ENCODE measurements at regions not wholly inside any gene's neighbourhood (a gene's known extent, or its start where the extent isn't known, plus 50 kb on each side); places are given as distances from the start of the nearest gene placed in this dataset.

GRCh38 chrX:6904156-6904555, 243.4 kb upstream of the STS start:
- Histone ChIP-seq H3K9me3 (ENCODE audit: control insufficient read depth, low read depth, low read length) (no peaks in the 10 kb centered on the region), H3K36me3 (ENCODE audit: control insufficient read depth, low read depth, low read length) (no peaks in the 10 kb centered on the region), H3K4me3 (ENCODE audit: low read length) (no peak overlapping the region), H3K9ac (ENCODE audit: low read length) (no peak overlapping the region), H3K27ac (ENCODE audit: low read length) (no peak overlapping the region), H3K4me1 (ENCODE audit: control insufficient read depth, low read depth, low read length) (no peaks in the 10 kb centered on the region), H3K27me3 (ENCODE audit: control insufficient read depth, insufficient read depth, low read length) (no peaks in the 10 kb centered on the region)

- H3K27me3 ChIP-seq (ENCODE audit: control insufficient read depth, insufficient read depth, low read length) = no peaks in the 10 kb centered on the region
- no peaks in the 10 kb centered on the region for H3K36me3 ChIP-seq (ENCODE audit: control insufficient read depth, low read depth, low read length)
Measured at GRCh38 chrX:6898371-6898770, 249.1 kb upstream of the STS start.

GRCh38 chrX:6891404-6891803, 256.1 kb upstream of the STS start:
- Histone ChIP-seq H3K9ac (ENCODE audit: low read length) (no peak overlapping the region), H3K27ac (ENCODE audit: low read length) (no peak overlapping the region), H3K36me3 (ENCODE audit: control insufficient read depth, low read depth, low read length) (no peaks in the 10 kb centered on the region), H3K27me3 (ENCODE audit: control insufficient read depth, insufficient read depth, low read length) (no peaks in the 10 kb centered on the region), H3K4me3 (ENCODE audit: low read length) (no peak overlapping the region), H3K9me3 (ENCODE audit: control insufficient read depth, low read depth, low read length) (no peaks in the 10 kb centered on the region), H3K4me1 (ENCODE audit: control insufficient read depth, low read depth, low read length) (no peaks in the 10 kb centered on the region)

More at GRCh38 chrX:6898371-6898770, 249.1 kb upstream of the STS start:
- H3K27ac ChIP-seq (ENCODE audit: low read length) = no peak overlapping the region
- no peaks in the 10 kb centered on the region for H3K9me3 ChIP-seq (ENCODE audit: control insufficient read depth, low read depth, low read length)
- H3K9ac ChIP-seq (ENCODE audit: low read length) = no peak overlapping the region
- no peak overlapping the region for H3K4me3 ChIP-seq (ENCODE audit: low read length)
- H3K4me1 ChIP-seq (ENCODE audit: control insufficient read depth, low read depth, low read length) = no peaks in the 10 kb centered on the region

GRCh38 chrX:6890544-6891261, 256.8 kb upstream of the STS start:
- no peaks in the 10 kb centered on the region for H3K9me3 ChIP-seq (ENCODE audit: control insufficient read depth, low read depth, low read length)
- no peak overlapping the region for H3K27ac ChIP-seq (ENCODE audit: low read length)
- no peaks in the 10 kb centered on the region for H3K27me3 ChIP-seq (ENCODE audit: control insufficient read depth, insufficient read depth, low read length)
- H3K9ac ChIP-seq (ENCODE audit: low read length) = no peak overlapping the region
- H3K4me3 ChIP-seq (ENCODE audit: low read length) = no peak overlapping the region
- no peaks in the 10 kb centered on the region for H3K4me1 ChIP-seq (ENCODE audit: control insufficient read depth, low read depth, low read length)
- H3K36me3 ChIP-seq (ENCODE audit: control insufficient read depth, low read depth, low read length) = no peaks in the 10 kb centered on the region

- no peaks in the 10 kb centered on the region for H3K9me3 ChIP-seq (ENCODE audit: control insufficient read depth, low read depth, low read length)
- no peak overlapping the region for H3K4me3 ChIP-seq (ENCODE audit: low read length)
- H3K27ac ChIP-seq (ENCODE audit: low read length) = no peak overlapping the region
- H3K9ac ChIP-seq (ENCODE audit: low read length) = no peak overlapping the region
- H3K36me3 ChIP-seq (ENCODE audit: control insufficient read depth, low read depth, low read length) = no peaks in the 10 kb centered on the region
- no peaks in the 10 kb centered on the region for H3K4me1 ChIP-seq (ENCODE audit: control insufficient read depth, low read depth, low read length)
- H3K27me3 ChIP-seq (ENCODE audit: control insufficient read depth, insufficient read depth, low read length) = no peaks in the 10 kb centered on the region
Measured at GRCh38 chrX:6885909-6886308, 261.6 kb upstream of the STS start.

GRCh38 chrX:6885396-6885795, 262.1 kb upstream of the STS start:
- Histone ChIP-seq H3K4me3 (ENCODE audit: low read length) (no peak overlapping the region), H3K36me3 (ENCODE audit: control insufficient read depth, low read depth, low read length) (no peaks in the 10 kb centered on the region), H3K4me1 (ENCODE audit: control insufficient read depth, low read depth, low read length) (no peaks in the 10 kb centered on the region), H3K27me3 (ENCODE audit: control insufficient read depth, insufficient read depth, low read length) (no peaks in the 10 kb centered on the region), H3K9me3 (ENCODE audit: control insufficient read depth, low read depth, low read length) (no peaks in the 10 kb centered on the region), H3K27ac (ENCODE audit: low read length) (no peak overlapping the region), H3K9ac (ENCODE audit: low read length) (no peak overlapping the region)

- H3K4me1 ChIP-seq (ENCODE audit: control insufficient read depth, low read depth, low read length) = peaks cover 7% of the 10 kb centered on the region
- no peak overlapping the region for H3K4me3 ChIP-seq (ENCODE audit: low read length)
- no peaks in the 10 kb centered on the region for H3K36me3 ChIP-seq (ENCODE audit: control insufficient read depth, low read depth, low read length)
- no peak overlapping the region for H3K9ac ChIP-seq (ENCODE audit: low read length)
- peaks cover 22% of the 10 kb centered on the region for H3K9me3 ChIP-seq (ENCODE audit: control insufficient read depth, low read depth, low read length)
- no peaks in the 10 kb centered on the region for H3K27me3 ChIP-seq (ENCODE audit: control insufficient read depth, insufficient read depth, low read length)
- H3K27ac ChIP-seq (ENCODE audit: low read length) = no peak overlapping the region
Measured at GRCh38 chrX:6861456-6861855, 286.1 kb upstream of the STS start.

GRCh38 chrX:6857749-6858148, 289.8 kb upstream of the STS start:
- Histone ChIP-seq H3K9ac (ENCODE audit: low read length) (no peak overlapping the region), H3K27me3 (ENCODE audit: control insufficient read depth, insufficient read depth, low read length) (no peaks in the 10 kb centered on the region), H3K4me1 (ENCODE audit: control insufficient read depth, low read depth, low read length) (peaks cover 17% of the 10 kb centered on the region), H3K27ac (ENCODE audit: low read length) (no peak overlapping the region), H3K36me3 (ENCODE audit: control insufficient read depth, low read depth, low read length) (no peaks in the 10 kb centered on the region), H3K9me3 (ENCODE audit: control insufficient read depth, low read depth, low read length) (peaks cover 23% of the 10 kb centered on the region), H3K4me3 (ENCODE audit: low read length) (no peak overlapping the region)

GRCh38 chrX:6856471-6856870, 291.0 kb upstream of the STS start:
- Histone ChIP-seq H3K27me3 (ENCODE audit: control insufficient read depth, insufficient read depth, low read length) (no peaks in the 10 kb centered on the region), H3K9ac (ENCODE audit: low read length) (no peak overlapping the region), H3K9me3 (ENCODE audit: control insufficient read depth, low read depth, low read length) (peaks cover 25% of the 10 kb centered on the region), H3K4me1 (ENCODE audit: control insufficient read depth, low read depth, low read length) (peaks cover 17% of the 10 kb centered on the region), H3K27ac (ENCODE audit: low read length) (no peak overlapping the region), H3K36me3 (ENCODE audit: control insufficient read depth, low read depth, low read length) (no peaks in the 10 kb centered on the region), H3K4me3 (ENCODE audit: low read length) (no peak overlapping the region)

GRCh38 chrX:6852869-6853268, 294.6 kb upstream of the STS start:
- H3K4me3 ChIP-seq (ENCODE audit: low read length) = no peak overlapping the region
- no peak overlapping the region for H3K27ac ChIP-seq (ENCODE audit: low read length)
- no peak overlapping the region for H3K9ac ChIP-seq (ENCODE audit: low read length)
- no peaks in the 10 kb centered on the region for H3K36me3 ChIP-seq (ENCODE audit: control insufficient read depth, low read depth, low read length)
- no peaks in the 10 kb centered on the region for H3K27me3 ChIP-seq (ENCODE audit: control insufficient read depth, insufficient read depth, low read length)
- H3K9me3 ChIP-seq (ENCODE audit: control insufficient read depth, low read depth, low read length) = peaks cover 10% of the 10 kb centered on the region
- H3K4me1 ChIP-seq (ENCODE audit: control insufficient read depth, low read depth, low read length) = peaks cover 31% of the 10 kb centered on the region

GRCh38 chrX:6852121-6852520, 295.4 kb upstream of the STS start:
- Histone ChIP-seq H3K4me1 (ENCODE audit: control insufficient read depth, low read depth, low read length) (peaks cover 31% of the 10 kb centered on the region), H3K27me3 (ENCODE audit: control insufficient read depth, insufficient read depth, low read length) (no peaks in the 10 kb centered on the region), H3K27ac (ENCODE audit: low read length) (no peak overlapping the region), H3K9ac (ENCODE audit: low read length) (no peak overlapping the region), H3K4me3 (ENCODE audit: low read length) (no peak overlapping the region), H3K9me3 (ENCODE audit: control insufficient read depth, low read depth, low read length) (peaks cover 13% of the 10 kb centered on the region), H3K36me3 (ENCODE audit: control insufficient read depth, low read depth, low read length) (no peaks in the 10 kb centered on the region)

- Histone ChIP-seq H3K36me3 (ENCODE audit: control insufficient read depth, low read depth, low read length) (no peaks in the 10 kb centered on the region), H3K4me1 (ENCODE audit: control insufficient read depth, low read depth, low read length) (peaks cover 21% of the 10 kb centered on the region), H3K9me3 (ENCODE audit: control insufficient read depth, low read depth, low read length) (peaks cover 13% of the 10 kb centered on the region), H3K9ac (ENCODE audit: low read length) (no peak overlapping the region), H3K4me3 (ENCODE audit: low read length) (no peak overlapping the region), H3K27me3 (ENCODE audit: control insufficient read depth, insufficient read depth, low read length) (no peaks in the 10 kb centered on the region), H3K27ac (ENCODE audit: low read length) (no peak overlapping the region)
Measured at GRCh38 chrX:6851140-6851539, 296.4 kb upstream of the STS start.

All from iPS-18a (cell line).